ENCODE measurements at regions not wholly inside any gene's neighbourhood (a gene's known extent, or its start where the extent isn't known, plus 50 kb on each side); places are given as distances from the start of the nearest gene placed in this dataset.
A peak's percentile ranks its signal among the peaks of the same experiment; 100 is the strongest.

DNA sequence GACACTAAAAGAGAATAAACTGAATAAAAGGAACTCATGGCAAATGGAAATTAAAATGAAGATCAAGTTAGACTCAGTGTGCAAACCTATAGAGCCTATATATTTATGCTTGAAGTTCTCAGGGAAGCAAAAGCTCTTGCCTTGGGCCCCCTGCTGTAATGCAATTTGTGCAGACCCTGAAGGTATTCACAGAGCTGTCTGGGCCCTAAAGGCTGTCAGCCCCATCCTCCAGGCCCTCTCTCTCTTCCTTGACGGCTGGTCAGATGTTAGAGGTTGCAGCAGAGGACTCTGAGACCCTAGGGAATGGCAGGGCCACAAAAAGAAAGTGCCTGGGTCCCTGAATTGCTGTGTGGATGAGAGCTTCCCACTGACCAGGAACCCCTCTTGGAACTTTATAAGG, 283.9 kb upstream of the TUT7 start:
- no peaks in the 10 kb centered on the region for H3K79me2 ChIP-seq (ENCODE audit: insufficient read depth, low read length)
- no peaks in the 10 kb centered on the region for H4K20me1 ChIP-seq (ENCODE audit: low read depth, low read length)
- no peaks in the 10 kb centered on the region for H3K27me3 ChIP-seq (ENCODE audit: low read length)
- no peak overlapping the region for H2AFZ ChIP-seq (ENCODE audit: low read depth, low read length, severe bottlenecking)
- no peaks in the 10 kb centered on the region for H3F3A ChIP-seq (ENCODE audit: insufficient read depth)
- no peak for TF ChIP-seq EZH2phosphoT487 (conservative IDR thresholded peaks at IDR 0.05; ENCODE audit: low read length)
- TF ChIP-seq, protein P1, sequence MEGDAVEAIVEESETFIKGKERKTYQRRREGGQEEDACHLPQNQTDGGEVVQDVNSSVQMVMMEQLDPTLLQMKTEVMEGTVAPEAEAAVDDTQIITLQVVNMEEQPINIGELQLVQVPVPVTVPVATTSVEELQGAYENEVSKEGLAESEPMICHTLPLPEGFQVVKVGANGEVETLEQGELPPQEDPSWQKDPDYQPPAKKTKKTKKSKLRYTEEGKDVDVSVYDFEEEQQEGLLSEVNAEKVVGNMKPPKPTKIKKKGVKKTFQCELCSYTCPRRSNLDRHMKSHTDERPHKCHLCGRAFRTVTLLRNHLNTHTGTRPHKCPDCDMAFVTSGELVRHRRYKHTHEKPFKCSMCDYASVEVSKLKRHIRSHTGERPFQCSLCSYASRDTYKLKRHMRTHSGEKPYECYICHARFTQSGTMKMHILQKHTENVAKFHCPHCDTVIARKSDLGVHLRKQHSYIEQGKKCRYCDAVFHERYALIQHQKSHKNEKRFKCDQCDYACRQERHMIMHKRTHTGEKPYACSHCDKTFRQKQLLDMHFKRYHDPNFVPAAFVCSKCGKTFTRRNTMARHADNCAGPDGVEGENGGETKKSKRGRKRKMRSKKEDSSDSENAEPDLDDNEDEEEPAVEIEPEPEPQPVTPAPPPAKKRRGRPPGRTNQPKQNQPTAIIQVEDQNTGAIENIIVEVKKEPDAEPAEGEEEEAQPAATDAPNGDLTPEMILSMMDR (IDR thresholded peaks at IDR 0.05; ENCODE audit: insufficient read depth, low read length, poor library complexity, severe bottlenecking): no peak
- H3K9me2 ChIP-seq (replicated peaks; ENCODE audit: insufficient read depth, low read length): no peaks in the 10 kb centered on the region
- H3K9ac ChIP-seq (ENCODE audit: low read length): no peak overlapping the region
- no peak overlapping the region for H3K27ac ChIP-seq (ENCODE audit: low read depth, low read length)
- no peak overlapping the region for H3K4me2 ChIP-seq (ENCODE audit: low read depth, low read length, poor library complexity, severe bottlenecking)
- H3K36me3 ChIP-seq (ENCODE audit: low read length): no peaks in the 10 kb centered on the region
- no peak overlapping the region for H3K4me3 ChIP-seq (ENCODE audit: insufficient read depth, low read length, poor library complexity, severe bottlenecking)
- H3K9me3 ChIP-seq (ENCODE audit: insufficient read depth, low read length): no peaks in the 10 kb centered on the region

DNA sequence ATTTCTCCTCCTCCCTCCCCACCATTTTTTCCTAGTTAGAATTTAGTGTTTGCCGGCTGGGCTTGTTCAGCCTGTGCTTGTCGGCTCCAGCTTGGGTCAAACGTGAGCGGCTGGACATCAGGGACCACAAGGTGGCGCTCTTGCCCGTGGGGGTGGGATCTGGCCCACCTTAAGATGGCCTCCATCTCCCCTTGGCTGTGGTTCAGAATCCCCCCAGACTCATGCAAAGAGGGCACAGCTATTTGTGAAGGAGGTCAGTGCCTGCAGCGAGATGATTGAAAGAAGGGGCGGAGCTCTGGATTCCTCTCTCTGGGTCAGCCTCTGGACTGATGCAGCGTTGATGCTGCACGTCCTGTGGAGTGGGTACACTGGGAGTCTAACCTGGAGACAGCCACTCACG, 283.3 kb upstream of the TUT7 start:
- Histone ChIP-seq H3K79me2 (ENCODE audit: insufficient read depth, low read length) (no peaks in the 10 kb centered on the region), H2AFZ (ENCODE audit: low read depth, low read length, severe bottlenecking) (no peak overlapping the region), H3K27ac (ENCODE audit: low read depth, low read length) (no peak overlapping the region), H3K9ac (ENCODE audit: low read length) (no peak overlapping the region), H3F3A (ENCODE audit: insufficient read depth) (no peaks in the 10 kb centered on the region), H3K27me3 (ENCODE audit: low read length) (no peaks in the 10 kb centered on the region), H3K4me3 (ENCODE audit: insufficient read depth, low read length, poor library complexity, severe bottlenecking) (no peak overlapping the region), H3K36me3 (ENCODE audit: low read length) (no peaks in the 10 kb centered on the region), H4K20me1 (ENCODE audit: low read depth, low read length) (no peaks in the 10 kb centered on the region), H3K9me3 (ENCODE audit: insufficient read depth, low read length) (no peaks in the 10 kb centered on the region), H3K4me2 (ENCODE audit: low read depth, low read length, poor library complexity, severe bottlenecking) (no peak overlapping the region), H3K9me2 (replicated peaks; ENCODE audit: insufficient read depth, low read length) (no peaks in the 10 kb centered on the region)
- TF ChIP-seq, protein P1 (IDR thresholded peaks at IDR 0.05; ENCODE audit: insufficient read depth, low read length, poor library complexity, severe bottlenecking): peak; percentile 20
- no peak for TF ChIP-seq EZH2phosphoT487 (conservative IDR thresholded peaks at IDR 0.05; ENCODE audit: low read length)

DNA sequence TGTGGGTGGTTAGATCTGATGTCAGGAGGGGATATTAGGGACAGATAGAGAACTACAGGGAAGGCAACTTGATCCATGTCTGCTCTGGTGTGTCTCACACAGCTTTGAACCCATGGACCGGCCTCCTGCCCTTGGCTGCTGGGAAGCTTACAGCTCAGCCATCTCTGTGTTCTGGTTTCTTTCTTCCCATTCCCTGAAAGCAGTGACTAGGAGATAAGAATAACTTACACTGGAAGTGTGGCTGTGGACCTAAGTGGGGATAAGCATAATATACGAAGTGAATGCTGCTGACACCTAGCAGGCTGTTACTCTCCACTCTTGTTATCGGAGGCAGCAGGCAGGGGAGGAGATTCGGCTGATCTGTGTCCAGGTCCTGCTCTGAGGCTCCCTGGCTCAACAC, 282.3 kb upstream of the TUT7 start:
- TF ChIP-seq, protein P1 (IDR thresholded peaks at IDR 0.05; ENCODE audit: insufficient read depth, low read length, poor library complexity, severe bottlenecking): no peak
- TF ChIP-seq EZH2phosphoT487 (conservative IDR thresholded peaks at IDR 0.05; ENCODE audit: low read length): no peak
- Histone ChIP-seq H3K27me3 (ENCODE audit: low read length) (no peaks in the 10 kb centered on the region), H3K4me2 (ENCODE audit: low read depth, low read length, poor library complexity, severe bottlenecking) (no peak overlapping the region)

More for the DNA sequence above, 282.3 kb upstream of the TUT7 start:
- H3K9ac ChIP-seq (ENCODE audit: low read length): no peak overlapping the region
- H3K79me2 ChIP-seq (ENCODE audit: insufficient read depth, low read length): no peaks in the 10 kb centered on the region
- no peak overlapping the region for H3K27ac ChIP-seq (ENCODE audit: low read depth, low read length)
- no peaks in the 10 kb centered on the region for H3K36me3 ChIP-seq (ENCODE audit: low read length)
- H3F3A ChIP-seq (ENCODE audit: insufficient read depth): no peaks in the 10 kb centered on the region
- no peaks in the 10 kb centered on the region for H4K20me1 ChIP-seq (ENCODE audit: low read depth, low read length)
- no peak overlapping the region for H3K4me3 ChIP-seq (ENCODE audit: insufficient read depth, low read length, poor library complexity, severe bottlenecking)
- H3K9me3 ChIP-seq (ENCODE audit: insufficient read depth, low read length): no peaks in the 10 kb centered on the region
- no peak overlapping the region for H2AFZ ChIP-seq (ENCODE audit: low read depth, low read length, severe bottlenecking)
- no peaks in the 10 kb centered on the region for H3K9me2 ChIP-seq (replicated peaks; ENCODE audit: insufficient read depth, low read length)
